Neutrophil (primary cell): ENCODE measurements at regions not wholly inside any gene's neighbourhood (a gene's known extent, or its start where the extent isn't known, plus 50 kb on each side); places are given as distances from the start of the nearest gene placed in this dataset.

Experiments used
- H3K27ac ChIP-seq: fragments of 200-600 bp; sonication (generic); 2 replicates; pipeline ENCODE4 v1.5.1; 2016; ENCODE audit warnings: mild to moderate bottlenecking, moderate library complexity
- H3K27me3 ChIP-seq: fragments of 200-600 bp; sonication (generic); 2 replicates; pipeline ENCODE4 v1.6.0; 2016; ENCODE audit warnings: mild to moderate bottlenecking
- H3K36me3 ChIP-seq: fragments of 200-600 bp; sonication (generic); 2 replicates; pipeline ENCODE4 v1.5.1; 2017
- H3K4me1 ChIP-seq, 2 experiments: fragments of 200-600 bp in 1 of 2; sonication (generic) in 1 of 2; 1 replicate in 1 of 2; 2 replicates in 1 of 2; pipeline versions ENCODE4 v1.5.1 to v1.6.1; 2013 to 2016; ENCODE audit warnings: low read depth in 1 of 2, low read length in 1 of 2, mild to moderate bottlenecking in 1 of 2, moderate library complexity in 1 of 2; ENCODE audit not compliant: control insufficient read depth in 1 of 2, insufficient read depth in 1 of 2
- H3K4me3 ChIP-seq, 2 experiments: fragments of 200-600 bp in 1 of 2; sonication (generic) in 1 of 2; 1 replicate in 1 of 2; 2 replicates in 1 of 2; pipeline ENCODE4 v1.5.1; 2013 to 2016; ENCODE audit warnings: low read depth in 1 of 2, low read length in 1 of 2, mild to moderate bottlenecking in 1 of 2, moderate library complexity in 1 of 2
- H3K9me3 ChIP-seq: fragments of 200-600 bp; sonication (generic); 2 replicates; pipeline ENCODE4 v1.5.1; 2016
- CTCF ChIP-seq: fragments of 200-600 bp; sonication (generic); IDR thresholded peaks from 2 replicates; pipeline ENCODE4 v1.5.1; 2016; ENCODE audit warnings: antibody characterized with exemption

GRCh38 chr1:94309216-94309615, 71.8 kb upstream of the ARHGAP29 start:
- Histone ChIP-seq H3K27me3 (no peaks in the 10 kb centered on the region), H3K27ac (no peak overlapping the region), H3K4me3 (no peak overlapping the region), H3K36me3 (no peaks in the 10 kb centered on the region), H3K9me3 (no peaks in the 10 kb centered on the region), H3K4me1 (peaks cover 9 to 12% of the 10 kb centered on the region in 2 experiments)
- no peak for TF ChIP-seq CTCF

GRCh38 chr1:94306521-94306920, 69.1 kb upstream of the ARHGAP29 start:
- Histone ChIP-seq H3K27me3 (no peaks in the 10 kb centered on the region), H3K9me3 (no peaks in the 10 kb centered on the region), H3K36me3 (no peaks in the 10 kb centered on the region), H3K27ac (no peak overlapping the region), H3K4me1 (peaks cover 30% of the 10 kb centered on the region in 2 experiments), H3K4me3 (no peak overlapping the region)
- TF ChIP-seq CTCF, result no peak

GRCh38 chr1:94305704-94306103, 68.3 kb upstream of the ARHGAP29 start:
- peaks cover 38 to 39% of the 10 kb centered on the region in 2 experiments for H3K4me1 ChIP-seq
- H3K27me3 ChIP-seq, result no peaks in the 10 kb centered on the region
- no peak for TF ChIP-seq CTCF
- no peak overlapping the region for H3K27ac ChIP-seq
- no peak overlapping the region for H3K4me3 ChIP-seq
- H3K9me3 ChIP-seq, result no peaks in the 10 kb centered on the region
- no peaks in the 10 kb centered on the region for H3K36me3 ChIP-seq

- H3K4me1 ChIP-seq, result peaks cover 45 to 49% of the 10 kb centered on the region in 2 experiments
- H3K9me3 ChIP-seq, result no peaks in the 10 kb centered on the region
- no peak overlapping the region for H3K27ac ChIP-seq
Observed at GRCh38 chr1:94304553-94304952, 67.2 kb upstream of the ARHGAP29 start.

GRCh38 chr1:94303005-94303404, 65.6 kb upstream of the ARHGAP29 start:
- H3K36me3 ChIP-seq, result no peaks in the 10 kb centered on the region
- H3K27me3 ChIP-seq, result no peaks in the 10 kb centered on the region
- no peaks in the 10 kb centered on the region for H3K9me3 ChIP-seq
- no peak for TF ChIP-seq CTCF
- peak overlapping the region in 1 of 2 experiments; percentile 5 for H3K4me3 ChIP-seq
- H3K27ac ChIP-seq, result peak overlapping the region; percentile 79
- peaks cover 54 to 59% of the 10 kb centered on the region in 2 experiments for H3K4me1 ChIP-seq

More at GRCh38 chr1:94304553-94304952, 67.2 kb upstream of the ARHGAP29 start:
- Histone ChIP-seq H3K4me3 (no peak overlapping the region), H3K27me3 (no peaks in the 10 kb centered on the region), H3K36me3 (no peaks in the 10 kb centered on the region)
- no peak for TF ChIP-seq CTCF

GRCh38 chr1:94302497-94302896, 65.1 kb upstream of the ARHGAP29 start:
- Histone ChIP-seq H3K36me3 (no peaks in the 10 kb centered on the region), H3K27ac (peak overlapping the region; percentile 79), H3K4me3 (peak overlapping the region in 1 of 2 experiments; percentile 5), H3K4me1 (peaks cover 59 to 61% of the 10 kb centered on the region in 2 experiments), H3K9me3 (no peaks in the 10 kb centered on the region), H3K27me3 (no peaks in the 10 kb centered on the region)
- TF ChIP-seq CTCF, result no peak
